ENCODE measurements at regions not wholly inside any gene's neighbourhood (a gene's known extent, or its start where the extent isn't known, plus 50 kb on each side); places are given as distances from the start of the nearest gene placed in this dataset.

- no peak for TF ChIP-seq CTCF (IDR thresholded peaks at IDR 0.05)
- TF ChIP-seq EZH2phosphoT487 (IDR thresholded peaks at IDR 0.05), result no peak
- no peak for TF ChIP-seq EZH2 (IDR thresholded peaks at IDR 0.05)
Measured at GRCh38 chr16:29107299-29107698, 122.4 kb downstream of the LAT start.
